Testis (tissue), 2 donors: ENCODE measurements at regions not wholly inside any gene's neighbourhood (a gene's known extent, or its start where the extent isn't known, plus 50 kb on each side); places are given as distances from the start of the nearest gene placed in this dataset.

Experiments used
- CTCF ChIP-seq, 3 experiments: fragments of 450-650 bp in 2 of 3; fragments of 200-600 bp in 1 of 3; sonication (generic) in 1 of 3; IDR thresholded peaks; one replicate each; pipeline ENCODE4 v1.5.1; 2016 to 2019; ENCODE audit warnings: antibody characterized with exemption in 3 of 3, mild to moderate bottlenecking in 2 of 3, moderate library complexity in 1 of 3
- POLR2A ChIP-seq: fragments of 450-650 bp; IDR thresholded peaks from one replicate; pipeline ENCODE4 v1.6.1; 2017; ENCODE audit warnings: antibody characterized with exemption, mild to moderate bottlenecking, moderate library complexity

- no peak for TF ChIP-seq CTCF (IDR thresholded peaks at IDR 0.05)
- no peak for TF ChIP-seq POLR2A
Observed at GRCh38 chr5:88470745-88471144, 202.1 kb upstream of the TMEM161B start.
